GM06990 (cell line): ENCODE measurements at regions not wholly inside any gene's neighbourhood (a gene's known extent, or its start where the extent isn't known, plus 50 kb on each side); places are given as distances from the start of the nearest gene placed in this dataset.

Experiments used
- DNase-seq: peaks from one replicate; pipeline ENCODE4 v3.0.0-alpha.2; 2011; ENCODE audit not compliant: insufficient read length; ENCODE audit errors: extremely low read depth
- H3K27me3 ChIP-seq: replicated peaks from 2 replicates; pipeline ENCODE4 v1.6.0; 2011; ENCODE audit warnings: low read length; ENCODE audit not compliant: control insufficient read depth, insufficient read depth
- H3K36me3 ChIP-seq: 2 replicates; pipeline ENCODE4 v1.5.1; 2011; ENCODE audit warnings: low read length; ENCODE audit not compliant: control insufficient read depth, insufficient read depth
- H3K4me3 ChIP-seq: replicated peaks from 2 replicates; pipeline ENCODE4 v1.5.1; 2011; ENCODE audit warnings: low read depth, mild to moderate bottlenecking, control low read depth, low read length
- TF ChIP-seq, protein P1 (sequence below): IDR thresholded peaks from 2 replicates; pipeline ENCODE4 v1.5.1; 2011; ENCODE audit warnings: low read length, control low read depth, mild to moderate bottlenecking, inconsistent platforms; ENCODE audit not compliant: insufficient read depth, poor library complexity, severe bottlenecking

DNA sequence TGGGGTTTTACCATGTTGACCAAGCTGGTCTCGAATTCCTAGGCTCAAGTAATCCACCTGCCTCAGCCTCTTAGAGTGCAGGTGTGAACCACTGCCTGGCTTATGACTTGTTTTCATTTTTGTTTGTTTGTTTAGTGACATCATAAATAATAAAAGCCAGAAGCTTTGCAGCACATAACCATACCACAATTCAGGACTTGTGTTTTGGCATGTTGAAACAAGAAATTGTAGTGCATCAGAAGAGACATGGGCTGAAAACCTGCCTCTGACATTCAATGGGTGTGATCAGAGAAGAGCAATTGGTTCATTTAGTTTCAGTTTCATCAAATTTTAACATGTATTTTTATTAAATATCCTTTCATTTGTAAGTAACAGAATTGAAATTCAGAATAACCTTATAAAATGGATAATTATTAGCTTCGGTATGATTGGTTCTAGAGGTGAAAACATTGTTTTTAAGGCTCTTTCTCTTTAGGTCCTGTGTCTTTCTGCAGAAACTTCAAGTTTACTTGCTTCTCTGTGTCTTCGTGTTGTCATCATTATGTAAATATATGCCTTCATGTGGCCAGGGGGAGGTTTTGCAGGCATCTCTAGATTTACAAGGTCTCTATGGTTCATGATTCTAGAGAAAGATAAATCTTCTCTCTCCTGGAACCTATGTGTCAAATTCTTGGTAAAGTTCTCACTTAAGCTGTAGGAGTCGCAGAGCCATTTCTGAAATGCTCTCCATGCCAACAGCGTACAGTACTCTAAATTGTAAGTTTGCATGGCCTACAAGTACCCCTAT is 312.0 kb downstream of the KCNC2 start:
- Histone ChIP-seq H3K27me3 (no peaks in the 10 kb centered on the region), H3K4me3 (no peak overlapping the region), H3K36me3 (no peaks in the 10 kb centered on the region)
- DNase-seq, result no peak
- TF ChIP-seq, protein P1, sequence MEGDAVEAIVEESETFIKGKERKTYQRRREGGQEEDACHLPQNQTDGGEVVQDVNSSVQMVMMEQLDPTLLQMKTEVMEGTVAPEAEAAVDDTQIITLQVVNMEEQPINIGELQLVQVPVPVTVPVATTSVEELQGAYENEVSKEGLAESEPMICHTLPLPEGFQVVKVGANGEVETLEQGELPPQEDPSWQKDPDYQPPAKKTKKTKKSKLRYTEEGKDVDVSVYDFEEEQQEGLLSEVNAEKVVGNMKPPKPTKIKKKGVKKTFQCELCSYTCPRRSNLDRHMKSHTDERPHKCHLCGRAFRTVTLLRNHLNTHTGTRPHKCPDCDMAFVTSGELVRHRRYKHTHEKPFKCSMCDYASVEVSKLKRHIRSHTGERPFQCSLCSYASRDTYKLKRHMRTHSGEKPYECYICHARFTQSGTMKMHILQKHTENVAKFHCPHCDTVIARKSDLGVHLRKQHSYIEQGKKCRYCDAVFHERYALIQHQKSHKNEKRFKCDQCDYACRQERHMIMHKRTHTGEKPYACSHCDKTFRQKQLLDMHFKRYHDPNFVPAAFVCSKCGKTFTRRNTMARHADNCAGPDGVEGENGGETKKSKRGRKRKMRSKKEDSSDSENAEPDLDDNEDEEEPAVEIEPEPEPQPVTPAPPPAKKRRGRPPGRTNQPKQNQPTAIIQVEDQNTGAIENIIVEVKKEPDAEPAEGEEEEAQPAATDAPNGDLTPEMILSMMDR, result no peak

DNA sequence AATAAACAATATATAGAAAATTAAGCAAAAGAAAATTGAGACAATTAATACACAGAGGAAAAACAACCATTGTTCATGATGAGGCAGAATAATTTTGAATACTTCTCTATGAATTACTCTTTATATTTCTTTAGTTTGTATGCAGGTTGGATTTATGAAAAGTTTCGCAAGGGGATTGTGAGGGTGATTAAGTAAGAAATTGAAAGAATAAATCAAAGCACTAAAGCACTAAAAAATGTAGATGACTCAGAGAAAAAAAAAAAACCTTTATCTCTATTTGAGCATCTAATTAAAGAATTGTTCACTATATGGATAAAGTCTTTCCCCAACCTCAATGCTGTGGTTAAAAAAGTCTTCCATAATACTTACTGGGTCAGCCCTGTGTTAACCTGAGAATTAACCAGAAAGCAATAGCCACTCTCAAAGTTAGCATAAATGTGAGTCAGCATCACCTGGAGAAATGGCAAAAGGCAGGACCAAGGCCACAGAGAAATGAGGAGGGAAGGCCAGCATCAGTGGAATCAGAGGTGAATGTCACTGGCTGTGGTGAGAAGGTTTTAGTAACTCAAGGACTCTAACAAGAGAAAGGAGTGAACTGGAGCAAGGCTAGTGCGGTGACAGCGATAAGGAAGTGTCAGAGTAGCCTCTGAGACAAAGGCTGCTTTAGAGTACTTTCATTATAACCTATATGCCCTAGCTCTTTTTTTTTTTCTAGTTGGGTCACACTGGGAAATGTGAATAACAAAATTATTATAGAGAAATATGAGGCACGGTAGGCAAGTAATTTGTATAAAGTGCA is 310.4 kb downstream of the KCNC2 start:
- DNase-seq, result no peak
- H3K36me3 ChIP-seq, result no peaks in the 10 kb centered on the region
- no peak overlapping the region for H3K4me3 ChIP-seq
- TF ChIP-seq, protein P1, result no peak
- no peaks in the 10 kb centered on the region for H3K27me3 ChIP-seq

DNA sequence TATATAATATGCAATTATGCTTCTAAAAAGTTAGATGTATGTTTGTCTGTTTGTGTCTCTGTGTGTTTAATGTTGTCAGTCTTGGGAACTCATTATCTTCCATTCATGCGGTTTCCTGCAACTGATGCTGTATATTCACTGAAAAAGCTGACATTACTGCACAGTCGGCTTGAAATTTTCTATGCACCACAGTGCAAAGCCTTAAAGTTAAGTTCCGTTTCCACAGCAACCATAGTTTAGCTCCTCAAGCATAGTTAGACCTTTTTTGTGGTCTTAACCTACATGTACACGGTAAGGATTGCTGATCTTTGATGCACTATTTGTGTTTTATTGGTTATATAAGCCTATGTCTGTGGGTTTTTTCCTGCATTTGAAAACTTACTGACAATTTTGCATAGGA is 309.4 kb downstream of the KCNC2 start:
- Histone ChIP-seq H3K36me3 (no peaks in the 10 kb centered on the region), H3K4me3 (no peak overlapping the region), H3K27me3 (no peaks in the 10 kb centered on the region)
- DNase-seq, result no peak
- TF ChIP-seq, protein P1, result no peak

DNA sequence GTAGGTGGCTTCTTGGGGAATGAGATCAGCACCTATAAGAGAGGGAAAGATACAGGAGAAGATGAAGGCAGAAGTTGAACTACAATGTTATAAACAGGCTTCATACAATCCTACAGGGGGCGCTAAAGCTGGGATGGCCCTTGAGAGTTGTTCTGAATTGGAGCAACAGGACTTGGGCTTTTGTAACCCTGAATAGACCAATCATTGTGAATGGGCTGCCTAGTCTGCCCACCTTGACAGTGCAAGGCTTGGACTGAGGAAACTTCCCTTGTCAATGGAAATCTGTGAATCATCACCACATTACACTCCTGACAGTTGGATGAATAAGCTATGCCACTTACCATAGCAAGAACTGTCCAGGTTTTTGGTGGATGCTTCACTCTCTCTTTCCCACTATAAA is 306.1 kb downstream of the KCNC2 start:
- TF ChIP-seq, protein P1, result peak; percentile 21
- no peaks in the 10 kb centered on the region for H3K36me3 ChIP-seq
- DNase-seq, result no peak
- H3K4me3 ChIP-seq, result no peak overlapping the region
- H3K27me3 ChIP-seq, result no peaks in the 10 kb centered on the region

DNA sequence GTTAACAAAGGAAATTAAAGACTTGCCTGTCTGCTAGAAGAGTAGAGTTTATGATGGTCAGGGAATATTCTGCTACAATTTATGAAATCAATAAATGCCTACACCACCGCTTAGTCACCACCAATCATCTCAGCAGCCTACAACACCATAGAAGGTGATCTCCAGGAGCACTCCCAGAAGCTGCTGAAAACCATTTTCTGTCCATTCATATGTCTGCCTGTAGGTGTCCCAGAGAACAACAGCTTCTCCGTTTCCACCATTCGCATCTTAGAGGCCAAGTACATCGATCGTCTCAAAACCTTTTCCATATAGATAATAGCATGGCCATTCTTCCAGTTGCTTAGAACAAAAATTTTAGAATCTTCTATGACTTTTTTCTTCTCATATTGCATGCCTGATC is 303.4 kb downstream of the KCNC2 start:
- H3K36me3 ChIP-seq, result no peaks in the 10 kb centered on the region
- no peak for DNase-seq
- TF ChIP-seq, protein P1, result no peak

More for the DNA sequence above, 303.4 kb downstream of the KCNC2 start:
- Histone ChIP-seq H3K4me3 (no peak overlapping the region), H3K27me3 (no peaks in the 10 kb centered on the region)
